NCI-H1105 treated with DMSO at 0.1 percent for 48 hours (cell line): ENCODE measurements at regions not wholly inside any gene's neighbourhood (a gene's known extent, or its start where the extent isn't known, plus 50 kb on each side); places are given as distances from the start of the nearest gene placed in this dataset.
"Not testable (repeated sequence)": the region's sequence is repeated elsewhere in the genome, so short reads cannot be mapped to it uniquely, and the experiment has no call there.

Experiments used
- DNase-seq: peaks from one replicate; lab custom pipeline; 2025; lab: John Stamatoyannopoulos, UW

DNA sequence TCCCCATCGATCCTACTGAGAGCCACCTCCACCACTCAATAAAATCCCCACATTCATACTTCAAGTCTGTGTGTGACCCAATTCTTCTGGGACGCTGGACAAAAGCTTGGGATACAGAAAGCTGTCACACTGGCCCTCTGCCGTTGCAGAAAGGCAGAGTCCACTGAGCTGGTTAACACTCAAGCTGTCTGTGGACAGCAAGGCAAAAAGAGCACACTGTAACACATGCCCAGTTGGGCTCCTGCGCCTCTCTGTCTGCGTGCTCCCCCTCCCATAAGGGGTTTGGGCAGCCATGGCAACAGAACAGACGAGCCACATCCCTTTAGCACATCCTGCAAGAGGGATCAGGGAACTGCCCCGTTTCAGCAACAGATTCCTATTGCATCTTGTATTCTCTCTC lies 106.9 kb upstream of the RGPD4 start:
- DNase-seq = peak; percentile 91

- peak; percentile 78 for DNase-seq
These were observed 105.5 kb upstream of the RGPD4 start for GRCh38 chr2:107721178-107721577.

- DNase-seq = no peak
These were observed 105.1 kb upstream of the RGPD4 start for GRCh38 chr2:107721586-107721985.

- not testable (repeated sequence) for DNase-seq
These were observed 100.9 kb upstream of the RGPD4 start for GRCh38 chr2:107725824-107726223.

DNA sequence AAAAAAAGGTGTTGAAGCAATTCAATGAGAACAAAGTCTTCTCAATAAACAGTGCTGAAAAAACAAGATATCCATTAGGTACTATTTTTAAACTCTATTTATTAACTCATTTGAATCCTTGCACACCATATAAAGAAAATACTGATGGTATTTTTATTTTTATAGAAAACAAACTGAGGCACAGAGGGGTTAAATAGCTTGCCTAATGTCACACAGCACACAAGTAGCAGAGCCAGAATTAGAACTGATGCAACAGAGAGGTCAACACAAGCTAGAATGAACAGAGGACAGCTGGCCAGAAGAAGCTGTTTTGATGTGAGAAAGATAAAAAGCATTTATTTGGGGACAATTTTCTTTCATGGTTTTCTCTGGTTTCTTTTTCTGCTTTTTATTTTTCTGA lies 99.4 kb upstream of the RGPD4 start:
- DNase-seq = no peak

DNA sequence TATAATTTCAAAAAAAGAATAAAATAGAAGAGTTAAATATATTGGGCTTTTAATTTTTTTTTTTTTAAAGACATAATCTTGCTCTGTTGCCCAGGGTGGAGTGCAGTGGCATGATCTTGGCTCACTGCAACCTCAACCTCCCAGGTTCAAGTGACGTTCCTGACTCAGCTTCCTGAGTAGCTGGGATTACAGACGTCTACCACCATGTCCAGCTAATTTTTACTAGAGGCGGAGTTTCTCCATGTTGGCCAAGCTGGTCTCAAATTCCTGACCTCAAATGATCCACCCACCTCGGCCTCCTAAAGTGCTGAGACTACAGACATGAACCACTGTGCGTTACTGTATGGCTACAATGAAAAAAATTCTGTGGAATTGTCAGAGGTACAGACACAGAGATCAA lies 98.1 kb upstream of the RGPD4 start:
- DNase-seq = no peak

DNA sequence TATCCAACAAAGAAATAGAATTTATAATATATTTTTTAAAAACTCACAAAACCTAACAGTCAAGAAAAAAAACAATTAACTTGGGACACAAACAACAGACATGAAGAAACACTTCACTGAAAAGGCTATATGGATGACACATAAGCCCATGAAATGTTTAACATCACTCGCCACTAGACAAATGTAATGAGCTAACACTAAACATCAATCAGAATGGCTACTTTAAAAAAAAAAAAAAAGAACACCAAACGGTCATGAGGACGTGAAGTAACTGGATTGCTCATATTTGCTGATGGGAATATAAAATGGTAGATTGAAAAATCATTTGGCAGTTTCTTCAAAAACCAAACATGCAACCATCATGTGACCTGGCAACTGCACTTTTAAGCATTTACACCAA lies 97.3 kb upstream of the RGPD4 start:
- DNase-seq = no peak

GRCh38 chr2:107730898-107731297 lies 95.8 kb upstream of the RGPD4 start:
- no peak for DNase-seq

GRCh38 chr2:107731435-107731834 lies 95.3 kb upstream of the RGPD4 start:
- DNase-seq = no peak

GRCh38 chr2:107735201-107735600 lies 91.5 kb upstream of the RGPD4 start:
- peak; percentile 48 for DNase-seq

- DNase-seq = no peak
These were observed 88.9 kb upstream of the RGPD4 start for GRCh38 chr2:107737756-107738155.

GRCh38 chr2:107738266-107738665 lies 88.4 kb upstream of the RGPD4 start:
- peak; percentile 67 for DNase-seq

GRCh38 chr2:107740300-107740699 lies 86.4 kb upstream of the RGPD4 start:
- DNase-seq = no peak

DNA sequence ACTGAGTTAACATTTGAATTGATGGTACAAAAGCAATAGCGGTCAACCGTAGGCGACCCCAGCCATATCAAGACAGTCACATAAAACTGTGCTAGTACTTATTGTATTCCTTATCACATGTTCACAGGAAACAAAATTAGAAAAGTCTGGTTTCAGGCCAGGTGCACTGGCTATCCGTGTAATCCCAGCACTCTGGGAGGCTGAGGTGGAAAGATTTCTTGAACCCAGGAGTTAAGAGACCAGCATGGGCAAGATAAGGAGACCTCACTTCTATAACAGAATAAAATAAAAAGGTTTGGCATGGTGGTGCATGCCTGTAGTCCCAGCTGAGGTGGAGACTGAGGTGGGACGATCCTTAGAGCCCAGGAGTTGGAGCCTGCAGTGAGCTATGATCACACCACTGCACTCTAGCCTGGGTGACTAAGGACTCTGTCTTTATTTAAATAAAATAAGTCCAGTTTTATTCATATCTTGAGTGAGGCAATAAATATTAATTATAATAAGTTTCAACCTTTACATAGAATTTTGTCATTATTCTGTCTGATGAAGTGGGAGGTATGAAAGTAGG lies 84.1 kb upstream of the RGPD4 start:
- DNase-seq = no peak

DNA sequence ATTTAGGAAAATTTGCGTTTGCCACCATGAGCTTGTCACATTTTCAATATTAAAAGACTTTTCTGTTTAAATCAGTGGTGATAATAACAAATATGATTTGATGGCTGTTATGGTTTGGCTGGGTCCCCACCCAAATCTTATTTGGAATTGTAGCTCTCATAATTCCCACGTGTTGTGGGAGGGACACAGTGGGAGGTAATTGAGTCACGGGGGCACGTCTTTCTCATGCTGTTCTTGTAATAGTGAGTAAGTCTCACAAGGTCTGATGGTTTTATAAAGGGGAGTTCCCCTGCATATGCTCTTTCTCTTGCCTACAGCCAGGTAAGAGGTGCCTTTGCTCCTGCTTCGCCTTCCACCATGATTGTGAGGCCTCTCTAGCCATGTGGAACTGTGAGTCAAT lies 83.4 kb upstream of the RGPD4 start:
- no peak for DNase-seq

DNA sequence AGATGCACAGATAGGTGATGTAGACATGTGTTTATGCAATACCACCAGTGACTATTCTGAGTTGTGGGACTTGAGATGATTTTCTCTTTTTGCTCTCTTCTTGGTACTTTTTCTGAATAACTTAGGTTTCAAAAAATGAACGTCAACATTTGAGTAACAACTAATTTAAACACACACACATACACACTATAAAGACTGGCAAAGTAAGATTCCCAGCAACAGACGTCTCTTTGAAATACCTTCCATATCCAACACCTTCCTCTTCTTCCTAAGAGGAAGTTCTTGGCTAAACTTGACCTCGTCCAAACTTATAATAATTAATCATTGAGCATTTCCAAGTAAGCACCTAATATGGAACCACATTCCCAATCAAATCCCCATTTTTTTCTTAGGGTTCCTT lies 81.6 kb upstream of the RGPD4 start:
- DNase-seq = no peak

DNA sequence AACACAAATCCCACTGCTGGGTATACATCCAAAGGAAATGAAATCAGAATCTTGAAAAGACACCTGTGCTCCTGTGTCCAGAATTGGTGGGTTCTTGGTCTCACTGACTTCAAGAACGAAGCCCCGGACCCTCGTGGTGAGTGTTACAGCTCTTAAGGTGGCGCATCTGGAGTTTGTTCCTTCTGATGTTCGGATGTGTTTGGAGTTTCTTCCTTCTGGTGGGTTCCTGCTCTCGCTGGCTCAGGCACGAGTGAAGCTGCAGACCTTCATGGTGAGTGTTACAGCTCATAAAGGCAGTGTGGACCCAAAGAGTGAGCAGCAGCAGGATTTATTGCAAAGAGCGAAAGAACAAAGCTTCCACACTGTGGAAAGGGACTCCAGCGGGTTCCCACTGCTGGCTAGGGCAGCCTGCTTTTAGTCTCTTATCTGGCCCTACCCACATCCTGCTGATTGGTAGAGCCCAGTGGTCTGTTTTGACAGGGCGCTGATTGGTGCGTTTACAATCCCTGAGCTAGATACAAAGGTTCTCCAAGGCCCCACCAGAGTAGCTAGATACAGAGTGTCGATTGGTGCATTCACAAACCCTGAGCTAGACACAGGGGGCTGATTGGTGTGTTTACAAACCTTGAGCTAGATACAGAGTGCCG lies 80.0 kb upstream of the RGPD4 start:
- DNase-seq = not testable (repeated sequence)

- not testable (repeated sequence) for DNase-seq
These were observed 79.3 kb upstream of the RGPD4 start for GRCh38 chr2:107747199-107747963.

GRCh38 chr2:107747964-107748583 lies 78.6 kb upstream of the RGPD4 start:
- DNase-seq = no peak

DNA sequence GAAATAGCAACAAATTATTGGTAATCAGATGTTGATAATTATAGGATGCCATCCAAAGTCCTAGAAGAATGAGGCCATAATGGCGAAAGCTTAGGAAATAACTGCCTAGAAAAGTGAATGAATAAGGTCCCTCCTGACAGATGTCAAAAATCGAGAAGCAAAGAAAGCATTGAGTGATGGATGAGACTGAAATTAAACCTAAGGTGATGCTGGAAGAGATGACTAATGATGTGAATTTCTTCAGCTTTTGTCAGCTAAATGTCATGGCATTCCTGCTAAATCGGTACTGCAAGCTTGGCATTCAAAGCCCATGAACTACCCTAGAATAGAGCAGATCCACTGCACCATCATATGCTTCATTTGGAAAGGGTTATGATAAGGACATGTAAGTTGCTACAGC lies 74.8 kb upstream of the RGPD4 start:
- no peak for DNase-seq

- not testable (repeated sequence) for DNase-seq
These were observed 72.9 kb upstream of the RGPD4 start for GRCh38 chr2:107753806-107754205.

GRCh38 chr2:107757223-107757622 lies 69.5 kb upstream of the RGPD4 start:
- no peak for DNase-seq
